HCT116 (cell line): ENCODE measurements at regions not wholly inside any gene's neighbourhood (a gene's known extent, or its start where the extent isn't known, plus 50 kb on each side); places are given as distances from the start of the nearest gene placed in this dataset.

Experiments
- CEBPB ChIP-seq: IDR thresholded peaks from 2 replicates; pipeline ENCODE4 v1.6.1; 2012; ENCODE audit warnings: low read depth
- CTCF ChIP-seq, 3 experiments: fragments of 200-600 bp in 1 of 3; sonication (generic) in 1 of 3; IDR thresholded peaks in 2 of 3; conservative IDR thresholded peaks in 1 of 3; 2 replicates each; pipeline ENCODE4 v1.5.1; 2012 to 2017; ENCODE audit warnings: low read depth in 2 of 3, low read length in 2 of 3, antibody characterized with exemption in 1 of 3, borderline replicate concordance in 1 of 3, control low read depth in 1 of 3, mild to moderate bottlenecking in 1 of 3, mixed read lengths in 1 of 3, mixed run types in 1 of 3, moderate library complexity in 1 of 3; ENCODE audit not compliant: insufficient read depth in 1 of 3
- EZH2 ChIP-seq: fragments of 200-600 bp; sonication (generic); IDR thresholded peaks from 2 replicates; pipeline ENCODE4 v1.6.1; 2017; ENCODE audit warnings: antibody characterized with exemption, mixed run types
- FOSL1 ChIP-seq: IDR thresholded peaks from 2 replicates; pipeline ENCODE4 v1.6.1; 2012; ENCODE audit warnings: low read depth
- POLR2A ChIP-seq: IDR thresholded peaks from 2 replicates; pipeline ENCODE4 v1.7.0; 2011; ENCODE audit warnings: borderline replicate concordance; ENCODE audit not compliant: insufficient read depth, insufficient read length; ENCODE audit errors: extremely low read depth
- POLR2AphosphoS5 ChIP-seq: IDR thresholded peaks from 2 replicates; pipeline ENCODE4 v1.6.1; 2011; ENCODE audit warnings: mild to moderate bottlenecking, low read depth, low read length, moderate library complexity
- RAD21 ChIP-seq: IDR thresholded peaks from 2 replicates; pipeline ENCODE4 v1.6.1; 2012; ENCODE audit warnings: low read depth, mild to moderate bottlenecking
- ZBTB33 ChIP-seq: IDR thresholded peaks from 2 replicates; pipeline ENCODE4 v1.6.1; 2011; ENCODE audit warnings: mild to moderate bottlenecking, low read length, moderate library complexity; ENCODE audit not compliant: insufficient replicate concordance; ENCODE audit errors: extremely low read depth

GRCh38 chr11:46197421-46197820 lies 76.2 kb upstream of the PHF21A start:
- TF ChIP-seq ZBTB33 (no peak), CTCF (IDR thresholded peaks at IDR 0.05 in 2 of 3, conservative IDR thresholded peaks at IDR 0.05 in 1 of 3; ENCODE audit: borderline replicate concordance in 1 of 3, insufficient read depth in 1 of 3, low read depth in 2 of 3, low read length in 2 of 3) (no peak), POLR2AphosphoS5 (no peak), RAD21 (no peak), CEBPB (no peak), EZH2 (no peak), POLR2A (no peak), FOSL1 (no peak)
